Gastroesophageal sphincter (tissue), 4 donors: ENCODE measurements at regions not wholly inside any gene's neighbourhood (a gene's known extent, or its start where the extent isn't known, plus 50 kb on each side); places are given as distances from the start of the nearest gene placed in this dataset.

ENCODE experiments used
- ATAC-seq: fragments of 150-250 bp; one replicate; pipeline ENCODE4 v1.9.1; 2016; ENCODE audit warnings: mild to moderate bottlenecking, moderate library complexity
- H3K27ac ChIP-seq, 4 donors: fragments of 200-600 bp; sonication (generic) in 3 of 4; 1 replicate in 3 of 4; 2 replicates in 1 of 4; pipeline ENCODE4 v1.5.1; 2016 to 2019
- H3K27me3 ChIP-seq: fragments of 200-600 bp; sonication (generic); one replicate; pipeline ENCODE4 v1.5.1; 2019
- H3K36me3 ChIP-seq, 2 donors: fragments of 200-600 bp; sonication (generic); one replicate each; pipeline ENCODE4 v1.5.1; 2019; ENCODE audit warnings: control low read depth in 1 of 2
- H3K4me1 ChIP-seq, 3 donors: fragments of 200-600 bp; sonication (generic); 1 replicate in 2 of 3; 2 replicates in 1 of 3; pipeline ENCODE4 v1.5.1; 2016 to 2019; ENCODE audit warnings: control low read depth in 2 of 3
- H3K4me3 ChIP-seq, 2 donors: fragments of 200-600 bp; sonication (generic); one replicate each; pipeline ENCODE4 v1.5.1; 2019; ENCODE audit warnings: mild to moderate bottlenecking in 1 of 2, moderate library complexity in 1 of 2
- H3K9me3 ChIP-seq, 3 donors: fragments of 200-600 bp; sonication (generic); one replicate each; pipeline ENCODE4 v1.5.1; 2017 to 2019; ENCODE audit warnings: control low read depth in 2 of 3
- CTCF ChIP-seq, 4 experiments: fragments of 200-600 bp in 2 of 4; fragments of 450-650 bp in 2 of 4; sonication (generic) in 1 of 4; IDR thresholded peaks; one replicate each; pipeline ENCODE4 v1.5.1; 2017 to 2019; ENCODE audit warnings: antibody characterized with exemption in 4 of 4, mild to moderate bottlenecking in 2 of 4, moderate library complexity in 2 of 4
- EP300 ChIP-seq: sonication (generic); formaldehyde crosslinking; IDR thresholded peaks from one replicate; pipeline ENCODE4 v1.6.1; 2017; ENCODE audit warnings: antibody characterized with exemption, mild to moderate bottlenecking
- POLR2A ChIP-seq, 2 donors: fragments of 450-650 bp; IDR thresholded peaks; one replicate each; pipeline ENCODE4 v1.6.1; 2017; ENCODE audit warnings: antibody characterized with exemption in 2 of 2, mild to moderate bottlenecking in 2 of 2, moderate library complexity in 1 of 2
- POLR2AphosphoS5 ChIP-seq: sonication (generic); formaldehyde crosslinking; IDR thresholded peaks from one replicate; pipeline ENCODE4 v1.6.1; 2017; ENCODE audit warnings: antibody characterized with exemption
- WGBS, 2 donors: methylation state at CpG; one replicate each; pipeline ENCODE4 v1.1.5; 2018; ENCODE audit warnings: low coverage in 1 of 2; 5-methylcytosine and 5-hydroxymethylcytosine counted together

GRCh38 chr6:44527583-44528369 is 140.3 kb downstream of the CDC5L start:
- Histone ChIP-seq H3K36me3 (no peaks in the 10 kb centered on the region), H3K4me3 (no peak overlapping the region), H3K27ac (no peak overlapping the region), H3K9me3 (peaks cover 0 to 19% (median 0%) of the 10 kb centered on the region in 3 donors), H3K4me1 (no peaks in the 10 kb centered on the region), H3K27me3 (peaks cover 31% of the 10 kb centered on the region)
- 78 to 93% methylated on average over 7 of the region's 14 CpGs for WGBS, 2 donors
- no peak for ATAC-seq
- TF ChIP-seq CTCF (IDR thresholded peaks at IDR 0.05), result no peak

GRCh38 chr6:44528370-44528644 is 140.8 kb downstream of the CDC5L start:
- WGBS, 2 donors, result 67% methylated on average over 2 of the region's 5 CpGs; no CpG with 5 or more reads in 1 of the 2 donors
- Histone ChIP-seq H3K27ac (no peak overlapping the region), H3K9me3 (peaks cover 0 to 18% (median 0%) of the 10 kb centered on the region in 3 donors), H3K27me3 (peaks cover 31% of the 10 kb centered on the region), H3K36me3 (no peaks in the 10 kb centered on the region), H3K4me1 (no peaks in the 10 kb centered on the region), H3K4me3 (no peak overlapping the region)
- no peak for TF ChIP-seq EP300
- no peak for TF ChIP-seq POLR2AphosphoS5
- TF ChIP-seq CTCF (IDR thresholded peaks at IDR 0.05), result no peak
- no peak for TF ChIP-seq POLR2A (IDR thresholded peaks at IDR 0.05)
- no peak for ATAC-seq

DNA sequence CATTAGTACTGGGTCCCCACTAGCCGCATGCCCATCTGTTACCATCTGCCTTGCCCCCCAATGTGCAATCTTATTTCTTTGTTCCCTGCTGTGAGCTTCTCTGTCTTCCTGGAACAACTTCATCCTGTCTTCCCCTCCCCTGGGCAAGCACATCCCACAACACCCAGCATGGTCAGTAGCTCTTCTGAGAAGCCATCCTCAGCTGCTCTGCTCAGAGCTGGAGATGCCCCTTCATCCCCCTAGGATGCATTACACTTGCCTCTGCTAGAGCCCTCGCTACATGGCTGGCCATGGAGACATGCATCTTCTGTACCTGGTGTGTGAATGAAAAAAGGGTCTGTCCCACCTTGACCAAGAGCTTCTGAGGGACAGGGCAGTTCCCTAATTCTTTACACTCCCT is 141.2 kb downstream of the CDC5L start:
- no peak for TF ChIP-seq CTCF (IDR thresholded peaks at IDR 0.05)
- no peak for TF ChIP-seq EP300
- TF ChIP-seq POLR2A (IDR thresholded peaks at IDR 0.05), result no peak
- no peak for TF ChIP-seq POLR2AphosphoS5
- no peak overlapping the region for H3K4me3 ChIP-seq
- H3K36me3 ChIP-seq, result no peaks in the 10 kb centered on the region
- ATAC-seq, result no peak
- H3K27me3 ChIP-seq, result peaks cover 31% of the 10 kb centered on the region
- H3K4me1 ChIP-seq, result no peaks in the 10 kb centered on the region
- H3K27ac ChIP-seq, result no peak overlapping the region
- H3K9me3 ChIP-seq, result peaks cover 0 to 14% (median 0%) of the 10 kb centered on the region in 3 donors
- WGBS, 2 donors, result 86 to 100% methylated on average over 1 of the region's 2 CpGs

DNA sequence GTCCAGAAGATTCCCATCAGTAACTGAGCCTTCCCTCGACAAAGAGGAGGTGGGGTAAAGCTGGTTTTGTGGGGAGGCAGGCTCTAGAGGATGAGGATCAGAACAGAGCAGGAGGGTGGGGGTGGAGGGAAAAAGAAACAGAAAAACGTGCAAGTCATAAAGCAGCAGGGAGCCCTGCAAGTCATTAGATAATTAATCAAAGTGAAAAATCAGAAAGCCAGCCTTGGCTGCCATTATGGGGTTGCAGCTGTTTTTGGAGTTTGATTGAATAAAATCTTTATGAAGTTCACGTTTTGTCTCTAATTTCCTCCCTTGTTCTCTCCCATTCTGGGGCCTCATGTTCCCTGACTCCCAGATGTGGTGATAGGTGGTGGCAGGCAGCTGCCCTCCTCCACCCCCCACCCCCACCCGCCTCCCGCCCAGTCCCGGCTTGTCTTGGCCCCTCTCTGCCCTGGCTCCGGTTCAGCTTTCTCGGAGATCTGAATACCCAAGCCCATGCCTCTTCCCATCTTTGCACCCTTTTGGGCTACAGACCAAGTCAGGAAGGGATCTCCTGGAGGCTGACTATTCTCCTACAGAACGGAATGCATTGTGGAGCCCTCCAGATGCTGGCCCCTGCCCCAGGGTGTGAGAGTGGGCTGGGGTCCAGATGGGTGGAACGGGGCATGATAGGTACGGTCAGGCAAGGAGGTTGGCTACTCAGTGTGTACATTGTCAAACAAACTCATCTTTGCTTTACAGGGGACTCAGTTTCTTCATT is 141.8 kb downstream of the CDC5L start:
- peaks cover 0 to 8% (median 0%) of the 10 kb centered on the region in 3 donors for H3K9me3 ChIP-seq
- WGBS, 2 donors, result 10 to 13% methylated on average over 2 to 3 of the region's 11 CpGs
- ATAC-seq, result no peak
- no peak for TF ChIP-seq POLR2A (IDR thresholded peaks at IDR 0.05)
- no peak for TF ChIP-seq CTCF (IDR thresholded peaks at IDR 0.05)
- no peak for TF ChIP-seq EP300
- TF ChIP-seq POLR2AphosphoS5, result no peak
- no peaks in the 10 kb centered on the region for H3K36me3 ChIP-seq
- no peak overlapping the region for H3K27ac ChIP-seq
- H3K4me3 ChIP-seq, result no peak overlapping the region
- H3K4me1 ChIP-seq, result no peaks in the 10 kb centered on the region
- H3K27me3 ChIP-seq, result peaks cover 31% of the 10 kb centered on the region
